Mammary epithelial cell (primary cell): ENCODE measurements at regions not wholly inside any gene's neighbourhood (a gene's known extent, or its start where the extent isn't known, plus 50 kb on each side); places are given as distances from the start of the nearest gene placed in this dataset.

ENCODE experiments used
- EZH2 ChIP-seq: IDR thresholded peaks from 2 replicates; pipeline ENCODE4 v1.6.1; 2012; ENCODE audit warnings: low read length, inconsistent platforms, borderline replicate concordance
- TF ChIP-seq, protein P1 (sequence below), 2 donors: IDR thresholded peaks in 1 of 2; conservative IDR thresholded peaks in 1 of 2; 2 replicates each; pipeline ENCODE4 v1.5.1; 2011 to 2012; ENCODE audit warnings: inconsistent platforms in 2 of 2, low read length in 2 of 2, mild to moderate bottlenecking in 2 of 2, control low read depth in 1 of 2, low read depth in 1 of 2; ENCODE audit not compliant: insufficient read depth in 1 of 2; ENCODE audit errors: extremely low read depth in 1 of 2

- TF ChIP-seq, protein P1, sequence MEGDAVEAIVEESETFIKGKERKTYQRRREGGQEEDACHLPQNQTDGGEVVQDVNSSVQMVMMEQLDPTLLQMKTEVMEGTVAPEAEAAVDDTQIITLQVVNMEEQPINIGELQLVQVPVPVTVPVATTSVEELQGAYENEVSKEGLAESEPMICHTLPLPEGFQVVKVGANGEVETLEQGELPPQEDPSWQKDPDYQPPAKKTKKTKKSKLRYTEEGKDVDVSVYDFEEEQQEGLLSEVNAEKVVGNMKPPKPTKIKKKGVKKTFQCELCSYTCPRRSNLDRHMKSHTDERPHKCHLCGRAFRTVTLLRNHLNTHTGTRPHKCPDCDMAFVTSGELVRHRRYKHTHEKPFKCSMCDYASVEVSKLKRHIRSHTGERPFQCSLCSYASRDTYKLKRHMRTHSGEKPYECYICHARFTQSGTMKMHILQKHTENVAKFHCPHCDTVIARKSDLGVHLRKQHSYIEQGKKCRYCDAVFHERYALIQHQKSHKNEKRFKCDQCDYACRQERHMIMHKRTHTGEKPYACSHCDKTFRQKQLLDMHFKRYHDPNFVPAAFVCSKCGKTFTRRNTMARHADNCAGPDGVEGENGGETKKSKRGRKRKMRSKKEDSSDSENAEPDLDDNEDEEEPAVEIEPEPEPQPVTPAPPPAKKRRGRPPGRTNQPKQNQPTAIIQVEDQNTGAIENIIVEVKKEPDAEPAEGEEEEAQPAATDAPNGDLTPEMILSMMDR (conservative IDR thresholded peaks at IDR 0.05 in 1 of 2, IDR thresholded peaks at IDR 0.05 in 1 of 2; ENCODE audit: extremely low read depth in 1 of 2, insufficient read depth in 1 of 2, low read depth in 1 of 2, low read length in 2 of 2): no peak
- TF ChIP-seq EZH2: no peak
These were observed 127.6 kb upstream of the SPATA12 start for GRCh38 chr3:56932866-56933265.
